ENCODE measurements at regions not wholly inside any gene's neighbourhood (a gene's known extent, or its start where the extent isn't known, plus 50 kb on each side); places are given as distances from the start of the nearest gene placed in this dataset.

- no peak for TF ChIP-seq CTCF (IDR thresholded peaks at IDR 0.05; ENCODE audit: insufficient read depth, low read length, poor library complexity, severe bottlenecking)
Measured at GRCh38 chr10:106147021-106147420, 1017.5 kb downstream of the SORCS1 start.

GRCh38 chr10:106139915-106140314 lies 1024.6 kb downstream of the SORCS1 start:
- DNase-seq (ENCODE audit: low read depth): no peak
- H3K27me3 ChIP-seq (ENCODE audit: control insufficient read depth, insufficient read depth, low read length): no peaks in the 10 kb centered on the region
- TF ChIP-seq CTCF (IDR thresholded peaks at IDR 0.05; ENCODE audit: insufficient read depth, low read length, poor library complexity, severe bottlenecking): no peak

More at GRCh38 chr10:106147021-106147420, 1017.5 kb downstream of the SORCS1 start:
- Histone ChIP-seq H3K36me3 (ENCODE audit: control insufficient read depth, insufficient read depth, low read length) (no peaks in the 10 kb centered on the region), H3K4me3 (ENCODE audit: low read depth, low read length) (no peak overlapping the region), H3K27me3 (ENCODE audit: control insufficient read depth, insufficient read depth, low read length) (no peaks in the 10 kb centered on the region)
- no peak for DNase-seq (ENCODE audit: low read depth)

DNA sequence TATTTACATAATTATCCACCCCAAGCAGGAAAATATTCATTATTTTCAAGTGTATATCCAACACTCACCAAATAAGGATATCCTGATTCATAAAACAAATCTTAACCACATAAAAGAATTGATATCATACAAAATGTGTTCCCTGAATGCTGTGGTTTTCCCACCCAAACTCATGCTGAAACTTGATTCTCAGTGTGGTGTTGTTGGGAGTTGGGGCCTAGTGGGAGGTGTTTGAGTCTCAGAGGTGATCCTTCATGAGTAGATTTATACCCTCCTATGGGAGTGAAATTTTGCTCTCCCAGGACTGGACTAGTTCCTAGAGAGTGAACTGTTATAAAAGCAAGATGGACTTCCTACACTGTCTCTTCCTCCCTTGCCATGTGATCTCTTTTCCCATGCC lies 1028.3 kb downstream of the SORCS1 start:
- no peaks in the 10 kb centered on the region for H3K27me3 ChIP-seq (ENCODE audit: control insufficient read depth, insufficient read depth, low read length)
- H3K4me3 ChIP-seq (ENCODE audit: low read depth, low read length): no peak overlapping the region
- TF ChIP-seq CTCF (IDR thresholded peaks at IDR 0.05; ENCODE audit: insufficient read depth, low read length, poor library complexity, severe bottlenecking): no peak
- no peak for DNase-seq (ENCODE audit: low read depth)
- H3K36me3 ChIP-seq (ENCODE audit: control insufficient read depth, insufficient read depth, low read length): no peaks in the 10 kb centered on the region

More at GRCh38 chr10:106139915-106140314, 1024.6 kb downstream of the SORCS1 start:
- Histone ChIP-seq H3K36me3 (ENCODE audit: control insufficient read depth, insufficient read depth, low read length) (no peaks in the 10 kb centered on the region), H3K4me3 (ENCODE audit: low read depth, low read length) (no peak overlapping the region)

GRCh38 chr10:106134326-106135000 lies 1030.0 kb downstream of the SORCS1 start:
- Histone ChIP-seq H3K27me3 (ENCODE audit: control insufficient read depth, insufficient read depth, low read length) (no peaks in the 10 kb centered on the region), H3K4me3 (ENCODE audit: low read depth, low read length) (no peak overlapping the region), H3K36me3 (ENCODE audit: control insufficient read depth, insufficient read depth, low read length) (no peaks in the 10 kb centered on the region)
- TF ChIP-seq CTCF (IDR thresholded peaks at IDR 0.05; ENCODE audit: insufficient read depth, low read length, poor library complexity, severe bottlenecking): no peak
- no peak for DNase-seq (ENCODE audit: low read depth)

- no peak for TF ChIP-seq CTCF (IDR thresholded peaks at IDR 0.05; ENCODE audit: insufficient read depth, low read length, poor library complexity, severe bottlenecking)
- no peaks in the 10 kb centered on the region for H3K36me3 ChIP-seq (ENCODE audit: control insufficient read depth, insufficient read depth, low read length)
- no peak for DNase-seq (ENCODE audit: low read depth)
- no peaks in the 10 kb centered on the region for H3K27me3 ChIP-seq (ENCODE audit: control insufficient read depth, insufficient read depth, low read length)
- no peak overlapping the region for H3K4me3 ChIP-seq (ENCODE audit: low read depth, low read length)
Measured at GRCh38 chr10:106133451-106133850, 1031.1 kb downstream of the SORCS1 start.

GRCh38 chr10:106132956-106133355 lies 1031.5 kb downstream of the SORCS1 start:
- no peak for TF ChIP-seq CTCF (IDR thresholded peaks at IDR 0.05; ENCODE audit: insufficient read depth, low read length, poor library complexity, severe bottlenecking)
- Histone ChIP-seq H3K36me3 (ENCODE audit: control insufficient read depth, insufficient read depth, low read length) (no peaks in the 10 kb centered on the region), H3K27me3 (ENCODE audit: control insufficient read depth, insufficient read depth, low read length) (no peaks in the 10 kb centered on the region), H3K4me3 (ENCODE audit: low read depth, low read length) (no peak overlapping the region)
- DNase-seq (ENCODE audit: low read depth): no peak
